PC-3 (cell line): ENCODE measurements at regions not wholly inside any gene's neighbourhood (a gene's known extent, or its start where the extent isn't known, plus 50 kb on each side); places are given as distances from the start of the nearest gene placed in this dataset.

Experiments used
- EZH2 ChIP-seq: fragments of 300-600 bp; sonication (generic); IDR thresholded peaks from one replicate; pipeline ENCODE4 v1.6.1; 2017; ENCODE audit warnings: antibody characterized with exemption, mild to moderate bottlenecking, low read length; ENCODE audit not compliant: unreplicated experiment
- TF ChIP-seq, protein P1 (sequence below): fragments of 300-600 bp; sonication (generic); conservative IDR thresholded peaks from 2 replicates; pipeline ENCODE4 v1.5.1; 2017; ENCODE audit warnings: antibody characterized with exemption, low read depth, mild to moderate bottlenecking, low read length

DNA sequence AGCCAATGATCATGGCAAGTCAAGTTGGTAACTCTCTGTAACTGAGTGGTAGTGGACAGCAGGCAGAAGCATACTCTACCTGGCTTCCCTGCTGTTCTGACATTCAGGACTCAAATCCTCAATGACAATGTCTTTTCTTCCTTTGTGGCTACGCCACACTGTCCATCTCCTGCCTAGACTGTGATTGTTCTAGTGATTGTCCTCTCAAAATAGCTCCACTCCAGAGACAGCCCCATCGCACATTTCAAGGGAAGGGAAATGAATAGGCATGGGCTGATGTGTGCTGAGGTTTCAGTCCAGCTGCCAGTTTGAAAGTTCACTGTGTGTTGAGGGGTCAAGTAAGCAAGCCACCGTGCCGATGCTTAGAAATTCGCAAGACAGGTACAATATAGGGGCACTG is 227.0 kb upstream of the WWC1 start:
- TF ChIP-seq, protein P1, sequence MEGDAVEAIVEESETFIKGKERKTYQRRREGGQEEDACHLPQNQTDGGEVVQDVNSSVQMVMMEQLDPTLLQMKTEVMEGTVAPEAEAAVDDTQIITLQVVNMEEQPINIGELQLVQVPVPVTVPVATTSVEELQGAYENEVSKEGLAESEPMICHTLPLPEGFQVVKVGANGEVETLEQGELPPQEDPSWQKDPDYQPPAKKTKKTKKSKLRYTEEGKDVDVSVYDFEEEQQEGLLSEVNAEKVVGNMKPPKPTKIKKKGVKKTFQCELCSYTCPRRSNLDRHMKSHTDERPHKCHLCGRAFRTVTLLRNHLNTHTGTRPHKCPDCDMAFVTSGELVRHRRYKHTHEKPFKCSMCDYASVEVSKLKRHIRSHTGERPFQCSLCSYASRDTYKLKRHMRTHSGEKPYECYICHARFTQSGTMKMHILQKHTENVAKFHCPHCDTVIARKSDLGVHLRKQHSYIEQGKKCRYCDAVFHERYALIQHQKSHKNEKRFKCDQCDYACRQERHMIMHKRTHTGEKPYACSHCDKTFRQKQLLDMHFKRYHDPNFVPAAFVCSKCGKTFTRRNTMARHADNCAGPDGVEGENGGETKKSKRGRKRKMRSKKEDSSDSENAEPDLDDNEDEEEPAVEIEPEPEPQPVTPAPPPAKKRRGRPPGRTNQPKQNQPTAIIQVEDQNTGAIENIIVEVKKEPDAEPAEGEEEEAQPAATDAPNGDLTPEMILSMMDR = no peak
- no peak for TF ChIP-seq EZH2
